D341Med (cell line): ENCODE measurements at regions not wholly inside any gene's neighbourhood (a gene's known extent, or its start where the extent isn't known, plus 50 kb on each side); places are given as distances from the start of the nearest gene placed in this dataset.

Source experiments
- DNase-seq: peaks from one replicate; pipeline ENCODE4 v3.0.0; 2012; ENCODE audit warnings: low spot score

- DNase-seq: no peak
Observed at GRCh38 chr5:27403243-27403882, 365.0 kb upstream of the CDH9 start.

GRCh38 chr5:27402828-27403227 lies 364.4 kb upstream of the CDH9 start:
- no peak for DNase-seq

GRCh38 chr5:27396998-27397397 lies 358.6 kb upstream of the CDH9 start:
- DNase-seq: no peak

- no peak for DNase-seq
Observed at GRCh38 chr5:27392716-27393115, 354.3 kb upstream of the CDH9 start.

- no peak for DNase-seq
Observed at GRCh38 chr5:27389696-27390095, 351.3 kb upstream of the CDH9 start.

- no peak for DNase-seq
Observed at GRCh38 chr5:27388755-27389154, 350.4 kb upstream of the CDH9 start.

GRCh38 chr5:27387535-27388073 lies 349.2 kb upstream of the CDH9 start:
- DNase-seq: no peak

GRCh38 chr5:27381686-27382085 lies 343.3 kb upstream of the CDH9 start:
- DNase-seq: no peak

GRCh38 chr5:27377626-27378025 lies 339.2 kb upstream of the CDH9 start:
- DNase-seq: no peak

- no peak for DNase-seq
Observed at GRCh38 chr5:27353970-27354369, 315.6 kb upstream of the CDH9 start.

- DNase-seq: no peak
Observed at GRCh38 chr5:27353540-27353939, 315.2 kb upstream of the CDH9 start.

GRCh38 chr5:27341342-27341741 lies 303.0 kb upstream of the CDH9 start:
- DNase-seq: no peak

GRCh38 chr5:27336817-27337216 lies 298.4 kb upstream of the CDH9 start:
- DNase-seq: no peak

- DNase-seq: no peak
Observed at GRCh38 chr5:27328480-27328879, 290.1 kb upstream of the CDH9 start.

GRCh38 chr5:27325513-27325912 lies 287.1 kb upstream of the CDH9 start:
- DNase-seq: no peak

GRCh38 chr5:27318701-27319100 lies 280.3 kb upstream of the CDH9 start:
- DNase-seq: no peak

- no peak for DNase-seq
Observed at GRCh38 chr5:27316271-27316650, 277.9 kb upstream of the CDH9 start.

GRCh38 chr5:27315363-27316270 lies 277.2 kb upstream of the CDH9 start:
- no peak for DNase-seq

GRCh38 chr5:27313549-27313948 lies 275.2 kb upstream of the CDH9 start:
- DNase-seq: no peak

- DNase-seq: no peak
Observed at GRCh38 chr5:27312291-27312893, 274.0 kb upstream of the CDH9 start.

GRCh38 chr5:27311544-27311943 lies 273.2 kb upstream of the CDH9 start:
- no peak for DNase-seq

GRCh38 chr5:27308153-27308552 lies 269.8 kb upstream of the CDH9 start:
- DNase-seq: no peak

GRCh38 chr5:27290172-27290571 lies 251.8 kb upstream of the CDH9 start:
- DNase-seq: no peak
